GM21528 (cell line): ENCODE measurements at regions not wholly inside any gene's neighbourhood (a gene's known extent, or its start where the extent isn't known, plus 50 kb on each side); places are given as distances from the start of the nearest gene placed in this dataset.
"Not testable (repeated sequence)": the region's sequence is repeated elsewhere in the genome, so short reads cannot be mapped to it uniquely, and the experiment has no call there.

Experiments used
- ATAC-seq: cut with Tn5 transposase; IDR thresholded peaks from one replicate; pipeline ENCODE4 v1.9.1; 2021; ENCODE audit warnings: mild to moderate bottlenecking, moderate library complexity; ENCODE audit not compliant: unreplicated experiment, low FRiP score

GRCh38 chr18:64777556-64777955 is 628.7 kb upstream of the LINC00305 start:
- ATAC-seq, result no peak

- no peak for ATAC-seq
Measured at GRCh38 chr18:64765908-64766307, 617.0 kb upstream of the LINC00305 start.

- ATAC-seq, result no peak
Measured at GRCh38 chr18:64752707-64753106, 603.8 kb upstream of the LINC00305 start.

- ATAC-seq, result no peak
Measured at GRCh38 chr18:64749884-64750283, 601.0 kb upstream of the LINC00305 start.

- ATAC-seq, result no peak
Measured at GRCh38 chr18:64747803-64748202, 598.9 kb upstream of the LINC00305 start.

- ATAC-seq, result no peak
Measured at GRCh38 chr18:64742898-64743297, 594.0 kb upstream of the LINC00305 start.

GRCh38 chr18:64734063-64734462 is 585.2 kb upstream of the LINC00305 start:
- no peak for ATAC-seq

GRCh38 chr18:64725657-64726056 is 576.8 kb upstream of the LINC00305 start:
- ATAC-seq, result not testable (repeated sequence)

- no peak for ATAC-seq
Measured at GRCh38 chr18:64720781-64721464, 572.0 kb upstream of the LINC00305 start.

- no peak for ATAC-seq
Measured at GRCh38 chr18:64718808-64719207, 569.9 kb upstream of the LINC00305 start.

GRCh38 chr18:64717026-64717425 is 568.1 kb upstream of the LINC00305 start:
- ATAC-seq, result no peak

- ATAC-seq, result no peak
Measured at GRCh38 chr18:64714086-64714485, 565.2 kb upstream of the LINC00305 start.

GRCh38 chr18:64713284-64713683 is 564.4 kb upstream of the LINC00305 start:
- peak; percentile 85 for ATAC-seq

- ATAC-seq, result no peak
Measured at GRCh38 chr18:64712035-64712434, 563.1 kb upstream of the LINC00305 start.

GRCh38 chr18:64710105-64710861 is 561.4 kb upstream of the LINC00305 start:
- no peak for ATAC-seq

GRCh38 chr18:64707052-64707451 is 558.2 kb upstream of the LINC00305 start:
- no peak for ATAC-seq

- no peak for ATAC-seq
Measured at GRCh38 chr18:64699081-64699480, 550.2 kb upstream of the LINC00305 start.

GRCh38 chr18:64695851-64696553 is 547.1 kb upstream of the LINC00305 start:
- ATAC-seq, result no peak

GRCh38 chr18:64693766-64694165 is 544.9 kb upstream of the LINC00305 start:
- ATAC-seq, result no peak

GRCh38 chr18:64692826-64693225 is 543.9 kb upstream of the LINC00305 start:
- no peak for ATAC-seq

GRCh38 chr18:64679121-64679520 is 530.2 kb upstream of the LINC00305 start:
- ATAC-seq, result no peak
